ENCODE measurements at regions not wholly inside any gene's neighbourhood (a gene's known extent, or its start where the extent isn't known, plus 50 kb on each side); places are given as distances from the start of the nearest gene placed in this dataset.

DNA sequence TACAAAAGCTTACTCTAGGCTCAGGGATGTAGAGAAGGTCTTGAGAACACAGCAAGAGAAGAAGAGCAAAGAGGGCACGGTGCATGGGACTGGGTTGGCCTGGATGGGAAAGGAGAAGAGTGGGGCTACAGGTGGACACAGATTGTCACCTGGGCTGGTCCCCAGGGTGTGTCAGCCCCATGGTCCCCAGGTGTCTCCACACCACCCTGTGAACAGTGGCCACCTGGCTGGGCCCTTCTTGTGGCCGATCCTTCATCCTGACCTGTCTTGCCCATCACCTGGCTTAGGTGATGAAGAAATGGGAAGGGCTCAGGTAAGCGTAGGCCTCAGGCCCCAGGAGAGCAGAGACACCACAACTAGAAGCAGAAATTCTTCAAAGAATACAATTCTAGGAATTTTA, 188.9 kb downstream of the TENT4A start:
- H3K9ac ChIP-seq (ENCODE audit: extremely low read depth, insufficient read length, low read length) = no peak overlapping the region
- no CpG with 5 or more reads among the region's 3 CpGs for WGBS (ENCODE audit: extremely low coverage, insufficient read length, low lambda C conversion rate)
- no peak overlapping the region for H2BK120ac ChIP-seq (ENCODE audit: low read depth, low read length, poor library complexity, severe bottlenecking)
- no peak overlapping the region for H3K27ac Mint-ChIP-seq
- no peak overlapping the region for H3K27ac ChIP-seq (ENCODE audit: insufficient read length, low read depth, low read length)
- TF ChIP-seq, protein P1, sequence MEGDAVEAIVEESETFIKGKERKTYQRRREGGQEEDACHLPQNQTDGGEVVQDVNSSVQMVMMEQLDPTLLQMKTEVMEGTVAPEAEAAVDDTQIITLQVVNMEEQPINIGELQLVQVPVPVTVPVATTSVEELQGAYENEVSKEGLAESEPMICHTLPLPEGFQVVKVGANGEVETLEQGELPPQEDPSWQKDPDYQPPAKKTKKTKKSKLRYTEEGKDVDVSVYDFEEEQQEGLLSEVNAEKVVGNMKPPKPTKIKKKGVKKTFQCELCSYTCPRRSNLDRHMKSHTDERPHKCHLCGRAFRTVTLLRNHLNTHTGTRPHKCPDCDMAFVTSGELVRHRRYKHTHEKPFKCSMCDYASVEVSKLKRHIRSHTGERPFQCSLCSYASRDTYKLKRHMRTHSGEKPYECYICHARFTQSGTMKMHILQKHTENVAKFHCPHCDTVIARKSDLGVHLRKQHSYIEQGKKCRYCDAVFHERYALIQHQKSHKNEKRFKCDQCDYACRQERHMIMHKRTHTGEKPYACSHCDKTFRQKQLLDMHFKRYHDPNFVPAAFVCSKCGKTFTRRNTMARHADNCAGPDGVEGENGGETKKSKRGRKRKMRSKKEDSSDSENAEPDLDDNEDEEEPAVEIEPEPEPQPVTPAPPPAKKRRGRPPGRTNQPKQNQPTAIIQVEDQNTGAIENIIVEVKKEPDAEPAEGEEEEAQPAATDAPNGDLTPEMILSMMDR (conservative IDR thresholded peaks at IDR 0.05) = no peak
- no peak overlapping the region for H4K5ac ChIP-seq (ENCODE audit: insufficient read length, low read depth, low read length)
- H3K36me3 Mint-ChIP-seq (ENCODE audit: insufficient read depth in 1 of 3, low read depth in 3 of 3) = no peaks in the 10 kb centered on the region
- no peak overlapping the region for H2AFZ ChIP-seq (ENCODE audit: low read length)
- no peak overlapping the region for H2BK15ac ChIP-seq (ENCODE audit: low read depth, low read length)
- no peaks in the 10 kb centered on the region for H3K79me2 ChIP-seq (ENCODE audit: insufficient read depth, low read length)
- H4K8ac ChIP-seq (replicated peaks; ENCODE audit: insufficient read length, low read depth, low read length) = no peak overlapping the region
- no peak overlapping the region for H3T11ph ChIP-seq (ENCODE audit: low read length)
- H3K79me1 ChIP-seq (ENCODE audit: insufficient read depth, low read depth, low read length, poor library complexity, severe bottlenecking) = no peaks in the 10 kb centered on the region
- no peak overlapping the region for H3K4me2 ChIP-seq (ENCODE audit: insufficient read depth, insufficient read length, low read length)
- no peak overlapping the region for H3K23ac ChIP-seq (ENCODE audit: insufficient read length, low read depth, low read length)
- H3K9me3 ChIP-seq (ENCODE audit: control insufficient read depth, low read depth, low read length) = no peaks in the 10 kb centered on the region
- H2BK20ac ChIP-seq (ENCODE audit: low read depth, low read length, poor library complexity, severe bottlenecking) = no peak overlapping the region
- H3K4ac ChIP-seq (ENCODE audit: low read depth, low read length) = no peak overlapping the region
- no peak overlapping the region for H2BK12ac ChIP-seq (ENCODE audit: insufficient read length, low read depth, low read length)
- no peak overlapping the region for H3K4me3 Mint-ChIP-seq
- H3K4me1 ChIP-seq (ENCODE audit: insufficient read depth, low read length) = no peaks in the 10 kb centered on the region
- no peaks in the 10 kb centered on the region for H3K23me2 ChIP-seq (ENCODE audit: insufficient read length, low read depth, low read length, poor library complexity, severe bottlenecking)
- no peaks in the 10 kb centered on the region for H3K27me3 ChIP-seq (ENCODE audit: insufficient read depth, low read length)
- no peaks in the 10 kb centered on the region for H3K4me1 Mint-ChIP-seq
- no peaks in the 10 kb centered on the region for H3K27me3 Mint-ChIP-seq (ENCODE audit: low read depth)
- H4K91ac ChIP-seq (ENCODE audit: insufficient read length, low read depth, low read length) = no peak overlapping the region
- no peak overlapping the region for H3K56ac ChIP-seq (ENCODE audit: insufficient read length, low read depth, low read length)
- no peak overlapping the region for H3K18ac ChIP-seq (ENCODE audit: insufficient read length, low read depth, low read length)
- H2AK5ac ChIP-seq (ENCODE audit: insufficient read length, low read length) = no peak overlapping the region
- H4K20me1 ChIP-seq (ENCODE audit: control insufficient read depth, insufficient read depth, insufficient read length) = no peaks in the 10 kb centered on the region
- no peak overlapping the region for H3K14ac ChIP-seq (ENCODE audit: insufficient read depth, low read length)
- no peaks in the 10 kb centered on the region; a peak in 2 of 5 replicates for H3K9me3 Mint-ChIP-seq
- no peak for DNase-seq
- no peak overlapping the region for H2BK5ac ChIP-seq (ENCODE audit: insufficient read length, low read length)

All from H9 (cell line).